ENCODE measurements at regions not wholly inside any gene's neighbourhood (a gene's known extent, or its start where the extent isn't known, plus 50 kb on each side); places are given as distances from the start of the nearest gene placed in this dataset.

GRCh38 chr20:11252447-11252846, 578.6 kb upstream of the JAG1 start:
- Mint-ChIP-seq H3K36me3 (ENCODE audit: low read depth) (no peaks in the 10 kb centered on the region), H3K9me3 (peaks cover 7% of the 10 kb centered on the region), H3K4me1 (no peaks in the 10 kb centered on the region), H3K27ac (no peak overlapping the region), H3K4me3 (no peak overlapping the region), H3K27me3 (no peaks in the 10 kb centered on the region)
- ATAC-seq (ENCODE audit: low read depth) (no peak), DNase-seq (no peak)
- ChIA-PET POLR2A (no interaction called here), CTCF (no interaction called here)
- TF ChIP-seq, protein P1, sequence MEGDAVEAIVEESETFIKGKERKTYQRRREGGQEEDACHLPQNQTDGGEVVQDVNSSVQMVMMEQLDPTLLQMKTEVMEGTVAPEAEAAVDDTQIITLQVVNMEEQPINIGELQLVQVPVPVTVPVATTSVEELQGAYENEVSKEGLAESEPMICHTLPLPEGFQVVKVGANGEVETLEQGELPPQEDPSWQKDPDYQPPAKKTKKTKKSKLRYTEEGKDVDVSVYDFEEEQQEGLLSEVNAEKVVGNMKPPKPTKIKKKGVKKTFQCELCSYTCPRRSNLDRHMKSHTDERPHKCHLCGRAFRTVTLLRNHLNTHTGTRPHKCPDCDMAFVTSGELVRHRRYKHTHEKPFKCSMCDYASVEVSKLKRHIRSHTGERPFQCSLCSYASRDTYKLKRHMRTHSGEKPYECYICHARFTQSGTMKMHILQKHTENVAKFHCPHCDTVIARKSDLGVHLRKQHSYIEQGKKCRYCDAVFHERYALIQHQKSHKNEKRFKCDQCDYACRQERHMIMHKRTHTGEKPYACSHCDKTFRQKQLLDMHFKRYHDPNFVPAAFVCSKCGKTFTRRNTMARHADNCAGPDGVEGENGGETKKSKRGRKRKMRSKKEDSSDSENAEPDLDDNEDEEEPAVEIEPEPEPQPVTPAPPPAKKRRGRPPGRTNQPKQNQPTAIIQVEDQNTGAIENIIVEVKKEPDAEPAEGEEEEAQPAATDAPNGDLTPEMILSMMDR (IDR thresholded peaks at IDR 0.05): no peak
- intact Hi-C loops (cut with micrococcal nuclease): no loop called here

DNA sequence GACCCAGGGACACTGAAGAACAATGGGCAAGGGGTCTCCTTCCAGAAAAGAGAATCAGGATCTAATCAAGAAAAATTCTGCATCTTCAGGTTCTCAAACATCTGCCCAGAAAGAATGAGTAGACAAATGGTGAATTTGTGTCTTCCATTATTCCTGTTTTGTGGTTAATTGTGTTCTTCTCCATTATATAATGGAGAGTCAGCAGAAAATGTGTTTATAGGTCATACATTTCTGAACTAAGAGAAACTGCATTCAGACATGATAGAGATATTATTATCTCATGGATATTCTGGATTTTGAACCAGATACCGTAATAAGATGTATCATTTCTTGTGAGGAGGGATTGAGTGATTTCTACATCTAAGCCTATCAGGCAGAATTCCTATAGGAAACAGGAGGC, 581.7 kb upstream of the JAG1 start:
- DNase-seq: no peak
- CTCF ChIA-PET: no interaction called here
- Mint-ChIP-seq H3K27ac (no peak overlapping the region), H3K4me3 (no peak overlapping the region), H3K4me1 (no peaks in the 10 kb centered on the region), H3K27me3 (no peaks in the 10 kb centered on the region), H3K9me3 (peaks cover 7% of the 10 kb centered on the region), H3K36me3 (ENCODE audit: low read depth) (no peaks in the 10 kb centered on the region)
- no peak for ATAC-seq (ENCODE audit: low read depth)
- TF ChIP-seq, protein P1 (IDR thresholded peaks at IDR 0.05): no peak
- intact Hi-C loops (cut with micrococcal nuclease): no loop called here
- POLR2A ChIA-PET: no interaction called here

DNA sequence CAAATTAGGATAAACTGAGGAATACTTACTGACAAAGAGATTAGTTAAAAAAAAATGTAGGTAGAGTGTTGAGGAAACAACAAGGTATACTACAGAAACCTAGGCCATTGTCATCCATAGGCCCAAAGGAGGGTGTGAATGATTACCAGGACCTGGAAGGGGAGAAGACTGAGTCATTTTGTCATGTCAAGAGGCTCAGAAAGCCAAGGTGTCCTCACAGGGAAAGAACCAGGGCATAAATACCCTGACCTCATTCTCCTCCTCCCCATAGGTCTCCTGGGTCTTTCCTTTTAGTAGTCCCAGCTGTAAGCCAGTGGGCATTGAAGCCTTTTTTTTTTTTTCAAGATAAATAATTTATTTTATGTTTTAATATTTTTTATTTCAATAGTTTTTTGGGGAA, 582.1 kb upstream of the JAG1 start:
- no peak for ATAC-seq (ENCODE audit: low read depth)
- Mint-ChIP-seq H3K4me3 (no peak overlapping the region), H3K9me3 (peaks cover 7% of the 10 kb centered on the region), H3K27ac (no peak overlapping the region), H3K27me3 (no peaks in the 10 kb centered on the region), H3K4me1 (no peaks in the 10 kb centered on the region), H3K36me3 (ENCODE audit: low read depth) (no peaks in the 10 kb centered on the region)
- intact Hi-C loops (cut with micrococcal nuclease): no loop called here
- no peak for DNase-seq
- TF ChIP-seq, protein P1 (IDR thresholded peaks at IDR 0.05): no peak
- POLR2A ChIA-PET: no interaction called here
- CTCF ChIA-PET: no interaction called here

GRCh38 chr20:11260611-11261010, 586.8 kb upstream of the JAG1 start:
- no peak overlapping the region for H3K4me3 Mint-ChIP-seq
- no peak overlapping the region for H3K27ac Mint-ChIP-seq
- TF ChIP-seq, protein P1 (IDR thresholded peaks at IDR 0.05): no peak
- no peaks in the 10 kb centered on the region for H3K36me3 Mint-ChIP-seq (ENCODE audit: low read depth)
- no peaks in the 10 kb centered on the region for H3K27me3 Mint-ChIP-seq
- ATAC-seq (ENCODE audit: low read depth) (no peak), DNase-seq (no peak)
- no peaks in the 10 kb centered on the region for H3K4me1 Mint-ChIP-seq
- intact Hi-C loops (cut with micrococcal nuclease): no loop called here
- ChIA-PET CTCF (no interaction called here), POLR2A (no interaction called here)
- peaks cover 2% of the 10 kb centered on the region for H3K9me3 Mint-ChIP-seq

- Mint-ChIP-seq H3K9me3 (no peaks in the 10 kb centered on the region), H3K27ac (no peak overlapping the region), H3K4me1 (no peaks in the 10 kb centered on the region), H3K4me3 (no peak overlapping the region), H3K27me3 (no peaks in the 10 kb centered on the region), H3K36me3 (ENCODE audit: low read depth) (no peaks in the 10 kb centered on the region)
- ATAC-seq (ENCODE audit: low read depth) (no peak), DNase-seq (no peak)
- POLR2A ChIA-PET: no interaction called here
- TF ChIP-seq, protein P1 (IDR thresholded peaks at IDR 0.05): no peak
- intact Hi-C loops (cut with micrococcal nuclease): no loop called here
- CTCF ChIA-PET: no interaction called here
Measured at GRCh38 chr20:11261533-11262000, 587.8 kb upstream of the JAG1 start.

Measured in activated B cell treated with CpG ODN at 0.5 μM for 24 hours (primary cell).